GM11168 (cell line): ENCODE measurements at regions not wholly inside any gene's neighbourhood (a gene's known extent, or its start where the extent isn't known, plus 50 kb on each side); places are given as distances from the start of the nearest gene placed in this dataset.
"Not testable (repeated sequence)": the region's sequence is repeated elsewhere in the genome, so short reads cannot be mapped to it uniquely, and the experiment has no call there.

ENCODE experiments used
- in situ Hi-C: fragments of 300-500 bp; cut with MboI; formaldehyde crosslinking; loops from one replicate; pipeline ENCODE4 v1.12.0; 2022; ENCODE audit warnings: low sequenced_read_pairs; ENCODE audit not compliant: unreplicated experiment

- in situ Hi-C loops: no loop called here
Measured at GRCh38 chr18:59038295-59039039, 101.2 kb upstream of the SEC11C start.

GRCh38 chr18:59039040-59039320, 100.7 kb upstream of the SEC11C start:
- in situ Hi-C loops: not testable (repeated sequence)

- in situ Hi-C loops: no loop called here
Measured at GRCh38 chr18:59039449-59039848, 100.2 kb upstream of the SEC11C start.

- in situ Hi-C loops: no loop called here
Measured at GRCh38 chr18:59040770-59041148, 98.9 kb upstream of the SEC11C start.

- in situ Hi-C loops: no loop called here
Measured at GRCh38 chr18:59041296-59041695, 98.4 kb upstream of the SEC11C start.

GRCh38 chr18:59041819-59042815, 97.6 kb upstream of the SEC11C start:
- in situ Hi-C loops: no loop called here

GRCh38 chr18:59044855-59045254, 94.8 kb upstream of the SEC11C start:
- in situ Hi-C loops: no loop called here

GRCh38 chr18:59047321-59048047, 92.2 kb upstream of the SEC11C start:
- in situ Hi-C loops: no loop called here

GRCh38 chr18:59048048-59048363, 91.7 kb upstream of the SEC11C start:
- in situ Hi-C loops: no loop called here

GRCh38 chr18:59048378-59048777, 91.3 kb upstream of the SEC11C start:
- in situ Hi-C loops: no loop called here

- in situ Hi-C loops: no loop called here
Measured at GRCh38 chr18:59049721-59050660, 89.7 kb upstream of the SEC11C start.

- in situ Hi-C loops: no loop called here
Measured at GRCh38 chr18:59050661-59051057, 89.0 kb upstream of the SEC11C start.

- in situ Hi-C loops: no loop called here
Measured at GRCh38 chr18:59051470-59052165, 88.1 kb upstream of the SEC11C start.

- in situ Hi-C loops: no loop called here
Measured at GRCh38 chr18:59052965-59053820, 86.5 kb upstream of the SEC11C start.

- in situ Hi-C loops: no loop called here
Measured at GRCh38 chr18:59054496-59055287, 85.0 kb upstream of the SEC11C start.

GRCh38 chr18:59055345-59056032, 84.2 kb upstream of the SEC11C start:
- in situ Hi-C loops: no loop called here
